GM19455 (cell line): ENCODE measurements at regions not wholly inside any gene's neighbourhood (a gene's known extent, or its start where the extent isn't known, plus 50 kb on each side); places are given as distances from the start of the nearest gene placed in this dataset.

Experiments used
- ATAC-seq: cut with Tn5 transposase; IDR thresholded peaks from one replicate; pipeline ENCODE4 v1.9.1; 2021; ENCODE audit not compliant: unreplicated experiment

DNA sequence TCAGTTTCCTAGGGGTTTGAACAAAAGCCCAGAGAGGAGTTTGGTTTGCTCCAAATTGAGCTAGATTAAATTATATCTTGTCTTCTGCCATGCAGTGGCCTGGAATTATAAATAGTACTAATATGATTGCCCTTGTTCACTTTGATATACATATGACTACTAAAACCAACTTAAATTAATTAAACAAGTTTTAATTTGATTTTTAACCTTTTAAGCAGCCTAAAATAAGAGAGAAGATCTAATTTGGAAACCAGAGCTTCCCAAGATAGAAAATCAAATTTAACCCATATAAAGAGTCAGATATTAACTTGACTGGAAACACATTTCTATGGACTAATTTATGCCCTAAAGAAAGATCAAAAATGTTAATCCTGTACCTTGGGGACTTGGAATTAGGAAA, 444.5 kb upstream of the SLC8A1 start:
- ATAC-seq, result no peak

DNA sequence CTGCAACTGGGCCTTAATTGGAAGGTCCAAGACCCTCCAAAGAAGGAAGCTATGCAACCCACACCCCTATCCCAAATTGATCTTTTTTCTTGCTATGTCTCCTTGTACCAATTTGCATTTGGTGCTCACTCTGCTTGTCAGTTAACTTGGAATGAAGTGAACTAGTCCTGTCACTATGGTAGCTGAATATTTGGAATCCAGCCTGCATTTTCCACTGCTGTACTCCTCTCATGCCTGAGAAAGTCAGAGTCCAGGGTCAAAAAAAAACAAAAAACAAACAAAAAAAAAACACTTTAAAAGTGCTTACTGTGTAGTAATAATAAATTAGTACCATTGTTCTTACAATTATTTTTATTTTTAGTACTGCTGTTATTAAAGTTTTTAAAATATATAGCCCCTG, 462.8 kb upstream of the SLC8A1 start:
- ATAC-seq, result no peak

- no peak for ATAC-seq
Observed at GRCh38 chr2:40915651-40916050, 463.8 kb upstream of the SLC8A1 start.

GRCh38 chr2:40935349-40935748, 483.5 kb upstream of the SLC8A1 start:
- no peak for ATAC-seq

DNA sequence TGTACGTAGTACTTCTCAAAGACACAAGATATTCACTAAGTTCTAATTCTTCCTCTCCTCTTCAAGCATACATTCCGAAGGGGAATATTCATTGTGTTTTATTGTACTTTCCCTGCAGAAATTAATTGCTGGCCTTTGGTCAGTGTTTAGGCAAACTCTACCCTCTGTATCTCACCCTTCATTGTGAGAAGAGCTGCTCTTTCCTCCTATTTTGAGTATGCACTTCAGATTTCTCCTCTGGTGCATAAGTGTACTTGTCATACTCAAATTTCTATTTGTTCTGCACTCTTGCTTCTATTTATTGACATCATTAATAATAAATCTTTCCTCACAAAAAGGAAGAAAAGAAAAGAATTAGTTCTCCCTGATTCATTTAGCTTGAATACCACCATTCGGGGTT, 485.4 kb upstream of the SLC8A1 start:
- no peak for ATAC-seq

- no peak for ATAC-seq
Observed at GRCh38 chr2:40953341-40953740, 501.5 kb upstream of the SLC8A1 start.

DNA sequence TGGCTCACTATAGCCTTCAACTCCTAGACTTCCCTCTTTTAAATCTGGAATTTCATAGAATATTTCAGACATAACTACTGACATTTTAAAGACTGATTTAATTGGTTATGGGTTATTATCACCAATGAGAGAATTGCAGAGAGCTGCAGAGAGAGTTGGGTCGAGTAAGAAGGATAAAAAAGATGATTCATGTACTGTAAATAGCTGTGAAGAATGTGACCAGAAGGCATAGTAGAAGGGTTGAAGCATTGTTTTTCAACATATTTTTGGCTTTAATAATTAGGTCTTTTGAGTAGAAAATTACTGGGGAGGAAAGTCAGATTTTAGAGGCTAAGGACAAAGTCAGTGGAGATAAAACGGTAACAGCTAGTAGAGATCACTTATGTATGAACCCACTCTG, 503.2 kb upstream of the SLC8A1 start:
- ATAC-seq, result no peak

DNA sequence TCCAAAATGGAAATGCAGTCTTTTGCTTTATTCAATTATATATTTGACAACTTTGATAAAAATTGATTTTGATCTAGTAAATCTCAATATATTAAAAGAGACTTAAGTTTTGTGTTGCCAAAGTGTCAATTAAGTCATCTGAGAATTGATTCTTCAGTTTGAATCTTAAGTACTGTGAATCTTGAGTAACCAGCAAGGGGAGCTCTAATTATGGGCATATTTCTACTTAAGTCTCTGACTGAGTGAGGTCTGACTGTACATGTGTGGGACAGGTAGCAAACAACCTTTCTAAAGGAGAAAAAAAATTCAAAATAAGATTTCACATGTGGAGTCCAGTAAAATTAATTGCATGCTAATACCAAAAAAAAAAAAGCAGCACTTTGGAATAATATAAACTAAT, 503.7 kb upstream of the SLC8A1 start:
- no peak for ATAC-seq

DNA sequence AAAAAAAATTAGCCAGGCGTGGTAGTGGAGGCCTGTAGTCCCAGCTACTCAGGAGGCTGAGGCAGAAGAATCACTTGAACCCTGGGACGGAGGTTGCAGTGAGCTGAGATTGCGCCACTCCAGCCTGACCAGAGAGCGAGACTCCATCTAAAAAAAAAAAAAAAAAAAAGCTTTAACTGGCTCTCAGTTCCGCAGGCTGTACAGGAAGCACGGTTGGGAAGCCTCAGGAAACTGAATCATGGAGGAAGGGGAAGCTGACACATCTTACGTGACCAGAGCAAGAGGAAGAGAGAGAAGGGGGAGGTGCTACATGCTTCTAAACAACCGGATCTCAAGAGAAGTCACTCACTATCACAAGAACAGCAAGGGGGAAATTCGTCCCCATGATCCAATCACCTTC, 505.6 kb upstream of the SLC8A1 start:
- ATAC-seq, result no peak

- no peak for ATAC-seq
Observed at GRCh38 chr2:40962026-40962425, 510.1 kb upstream of the SLC8A1 start.

DNA sequence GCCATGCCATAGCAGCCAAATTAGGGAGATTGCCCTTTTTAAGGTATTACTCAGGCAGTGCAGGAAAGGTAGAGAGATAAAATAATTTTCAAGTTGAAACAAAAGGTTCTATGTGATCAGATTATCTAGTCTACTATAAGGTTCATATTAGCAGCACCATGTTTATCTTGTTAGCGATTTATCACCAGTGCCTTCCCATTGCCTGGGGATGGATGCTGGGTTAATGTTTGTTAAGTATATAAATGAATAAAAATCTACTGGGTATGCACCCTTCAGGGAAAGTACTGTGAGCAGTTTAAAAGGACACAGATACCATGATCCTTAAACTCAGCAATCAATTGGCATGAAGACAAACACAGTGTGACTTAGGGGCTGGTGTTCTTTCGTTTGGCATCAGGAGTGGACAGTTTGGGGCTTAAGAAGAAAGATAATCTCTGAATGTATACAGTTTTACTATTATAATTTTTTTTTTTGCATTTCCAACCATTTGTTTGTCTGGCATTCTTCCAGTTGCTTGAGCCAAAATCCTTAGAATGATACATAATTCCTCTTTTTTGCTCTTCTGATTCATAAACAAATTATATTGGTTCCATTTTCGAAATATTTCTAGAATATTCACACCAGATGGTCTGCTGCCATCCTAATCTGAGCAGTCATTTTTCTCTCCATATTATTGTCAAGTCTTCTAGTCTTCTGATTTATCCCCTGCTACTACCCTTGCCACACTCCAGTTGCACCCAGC, 512.8 kb upstream of the SLC8A1 start:
- ATAC-seq, result no peak

DNA sequence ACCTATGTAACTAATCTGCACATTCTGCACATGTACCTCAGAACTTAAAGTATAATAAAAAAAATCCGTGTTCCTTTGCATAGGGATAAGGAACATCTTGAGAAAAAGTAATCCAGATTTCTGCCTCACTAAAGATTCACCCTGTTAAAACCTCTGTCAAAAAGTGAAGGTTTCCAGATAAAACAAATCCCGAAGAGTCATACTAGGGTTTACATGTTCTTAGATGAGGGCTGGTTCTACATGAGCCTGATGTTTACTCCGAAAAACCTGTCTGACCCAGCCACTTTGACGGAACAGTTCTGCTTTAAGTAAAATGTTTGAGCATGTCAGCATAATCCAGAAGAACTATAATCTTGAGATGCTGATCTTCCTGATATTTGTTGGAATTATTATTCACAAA, 515.6 kb upstream of the SLC8A1 start:
- ATAC-seq, result no peak

DNA sequence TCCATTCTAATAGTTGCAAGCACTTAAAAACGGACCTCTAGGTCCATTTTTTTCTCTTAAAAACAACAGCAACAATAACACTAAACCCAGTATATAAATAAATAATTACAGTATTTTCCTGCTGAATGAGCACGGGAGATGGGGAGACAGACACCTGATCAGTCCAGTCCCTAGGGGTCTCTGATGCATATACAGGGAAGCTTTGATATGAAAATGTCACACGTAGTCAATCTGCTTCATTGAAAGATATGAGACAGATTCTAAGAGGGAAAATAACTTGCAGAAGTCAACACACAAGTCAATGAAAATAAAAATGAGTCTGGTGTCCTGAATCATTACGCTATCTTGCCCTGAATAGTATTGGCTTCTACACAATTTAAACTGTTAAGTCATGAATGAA, 523.3 kb upstream of the SLC8A1 start:
- ATAC-seq, result no peak

- no peak for ATAC-seq
Observed at GRCh38 chr2:40997362-40997761, 545.5 kb upstream of the SLC8A1 start.

DNA sequence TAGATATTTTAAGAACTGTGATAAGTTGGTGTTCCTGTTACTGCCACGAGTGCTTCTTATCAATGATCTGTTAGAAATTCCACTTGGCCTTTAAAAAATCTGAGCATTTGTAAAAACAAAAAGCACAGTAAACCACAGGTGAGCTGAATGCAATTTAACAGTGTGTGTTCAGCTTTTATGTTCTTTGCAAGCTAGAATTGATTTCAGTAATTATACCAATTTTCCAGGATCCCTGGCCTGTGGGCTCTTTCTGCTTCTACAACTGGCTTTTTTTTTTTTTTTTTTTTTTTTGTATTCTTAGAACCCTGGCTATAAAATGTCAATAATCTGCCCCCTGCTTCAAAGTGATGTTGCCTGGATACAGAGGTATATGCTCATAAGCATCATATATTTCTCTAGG, 548.5 kb upstream of the SLC8A1 start:
- ATAC-seq, result no peak

DNA sequence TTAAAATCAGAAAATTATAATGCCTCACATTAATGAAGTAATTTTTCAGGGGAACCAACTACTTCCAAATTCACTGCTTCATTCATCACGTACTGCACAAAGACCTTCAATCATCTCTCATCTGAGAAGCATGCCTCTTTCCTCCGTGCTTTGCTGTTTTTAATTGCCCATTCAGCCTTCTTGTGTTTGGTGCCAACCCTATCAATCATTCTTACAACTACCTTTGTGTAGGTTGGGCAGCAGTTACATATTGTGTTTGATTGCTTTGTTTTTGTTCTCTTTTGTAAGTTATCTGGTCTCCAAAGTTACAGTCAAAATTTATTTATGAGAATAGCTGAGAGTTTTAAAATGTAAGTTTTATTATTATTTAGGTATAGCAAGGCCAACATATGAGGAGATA, 549.0 kb upstream of the SLC8A1 start:
- no peak for ATAC-seq

- ATAC-seq, result no peak
Observed at GRCh38 chr2:41004700-41005099, 552.8 kb upstream of the SLC8A1 start.

- no peak for ATAC-seq
Observed at GRCh38 chr2:41020358-41020757, 568.5 kb upstream of the SLC8A1 start.

DNA sequence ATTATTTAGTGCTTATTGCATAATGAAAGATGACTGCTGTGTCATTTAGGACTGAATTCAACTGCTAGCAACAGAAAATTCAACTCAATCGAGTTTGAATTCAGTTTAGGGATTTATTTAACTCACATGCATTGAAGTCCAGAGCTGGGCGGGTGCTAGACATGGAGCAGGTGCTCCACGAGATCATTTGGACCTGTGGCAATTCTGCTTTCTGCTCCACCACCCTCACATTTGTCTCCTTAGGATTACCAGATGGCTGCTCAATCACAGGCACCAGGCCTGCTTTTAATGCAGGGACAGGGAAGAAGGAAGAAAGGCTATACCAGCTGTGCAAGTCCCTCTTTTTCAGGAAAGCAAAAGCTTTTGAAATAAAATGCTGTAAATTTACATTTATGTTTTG, 572.9 kb upstream of the SLC8A1 start:
- no peak for ATAC-seq

DNA sequence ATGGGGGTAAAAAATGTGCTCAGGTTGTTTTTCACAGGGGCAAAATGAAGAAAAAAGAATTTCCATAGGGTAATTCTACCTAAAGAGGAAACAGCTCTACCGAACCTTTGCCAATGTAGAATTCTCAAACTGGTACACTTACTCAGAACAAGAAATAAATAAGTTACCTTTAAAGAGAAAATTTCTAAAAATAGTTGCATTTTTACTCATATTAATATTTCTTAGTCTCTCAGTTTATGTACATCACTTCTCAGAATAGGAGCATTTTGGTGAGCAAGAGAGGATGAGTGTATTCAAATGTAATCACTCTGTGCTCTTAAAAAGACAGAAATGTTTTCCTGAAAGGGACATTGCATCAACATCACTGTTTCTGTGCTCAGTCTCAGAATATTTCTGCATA, 574.7 kb upstream of the SLC8A1 start:
- ATAC-seq, result no peak

GRCh38 chr2:41027095-41027494, 575.2 kb upstream of the SLC8A1 start:
- no peak for ATAC-seq

- ATAC-seq, result no peak
Observed at GRCh38 chr2:41031282-41031681, 579.4 kb upstream of the SLC8A1 start.

DNA sequence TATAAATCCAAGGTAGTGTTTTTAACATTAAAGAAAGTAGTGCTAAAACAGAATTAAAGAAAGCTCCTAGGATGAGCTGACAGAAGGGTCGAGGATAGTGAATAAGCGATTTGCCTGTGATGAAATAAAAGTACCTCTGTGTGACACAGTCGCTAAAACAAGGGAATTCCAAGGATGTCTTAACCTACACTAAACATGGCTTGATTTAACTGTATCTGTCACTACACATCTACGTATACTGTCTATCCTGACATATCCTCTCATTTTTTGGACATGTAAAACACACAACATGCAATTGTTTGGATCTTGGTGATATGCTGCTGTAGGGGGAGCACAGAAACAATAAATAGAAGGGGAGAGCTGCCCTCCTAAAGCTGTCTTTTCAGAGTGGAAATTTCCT, 580.8 kb upstream of the SLC8A1 start:
- ATAC-seq, result no peak
